HepG2 (cell line): ENCODE measurements at regions not wholly inside any gene's neighbourhood (a gene's known extent, or its start where the extent isn't known, plus 50 kb on each side); places are given as distances from the start of the nearest gene placed in this dataset.

ENCODE experiments used
- ATF1 ChIP-seq: IDR thresholded peaks from 2 replicates; pipeline ENCODE4 v1.6.1; 2016; ENCODE audit warnings: mild to moderate bottlenecking, control low read depth
- ATF7 ChIP-seq, 2 experiments: fragments of 450-650 bp in 1 of 2; sonication (generic) in 1 of 2; formaldehyde crosslinking in 1 of 2; IDR thresholded peaks; 2 replicates each; pipeline versions ENCODE4 v1.4.0 to v1.6.1; 2016 to 2020; ENCODE audit warnings: antibody characterized with exemption in 1 of 2, mild to moderate bottlenecking in 1 of 2, missing genetic modification reagents in 1 of 2
- CREB3 ChIP-seq: sonication (generic); formaldehyde crosslinking; IDR thresholded peaks from 2 replicates; pipeline ENCODE4 v1.5.0; 2020; ENCODE audit warnings: missing genetic modification reagents
- CTCF ChIP-seq: sonication (generic); formaldehyde crosslinking; IDR thresholded peaks from 2 replicates; pipeline ENCODE4 v1.5.0; 2020; ENCODE audit warnings: mild to moderate bottlenecking, missing genetic modification reagents, moderate library complexity
- HOXD1 ChIP-seq: sonication (generic); formaldehyde crosslinking; IDR thresholded peaks from 2 replicates; pipeline ENCODE4 v1.5.0; 2020; ENCODE audit warnings: missing genetic modification reagents
- KLF12 ChIP-seq: sonication (generic); formaldehyde crosslinking; IDR thresholded peaks from 2 replicates; pipeline ENCODE4 v1.4.0; 2020; ENCODE audit warnings: missing genetic modification reagents, borderline replicate concordance
- MATR3 ChIP-seq: sonication (generic); formaldehyde crosslinking; IDR thresholded peaks from 2 replicates; pipeline ENCODE4 v1.4.0; 2020; ENCODE audit warnings: missing genetic modification reagents
- NFE2L2 ChIP-seq: fragments of 150-350 bp; IDR thresholded peaks from 2 replicates; pipeline ENCODE4 v1.6.1; 2014; ENCODE audit warnings: low read length
- STAG1 ChIP-seq: sonication (generic); formaldehyde crosslinking; IDR thresholded peaks from 2 replicates; pipeline ENCODE4 v1.4.0; 2020; ENCODE audit warnings: missing genetic modification reagents
- ZFP90 ChIP-seq: sonication (generic); formaldehyde crosslinking; IDR thresholded peaks from 2 replicates; pipeline ENCODE4 v1.8.0; 2022; ENCODE audit warnings: missing genetic modification reagents, mild to moderate bottlenecking, inconsistent platforms, borderline replicate concordance
- ZNF280D ChIP-seq: sonication (generic); formaldehyde crosslinking; IDR thresholded peaks from 2 replicates; pipeline ENCODE4 v1.5.1; 2020; ENCODE audit warnings: mild to moderate bottlenecking, missing genetic modification reagents
- ZNF790 ChIP-seq: sonication (generic); formaldehyde crosslinking; IDR thresholded peaks from 2 replicates; pipeline ENCODE4 v1.8.0; 2022; ENCODE audit warnings: missing genetic modification reagents, mild to moderate bottlenecking, borderline replicate concordance

- peak; percentile 79 for TF ChIP-seq STAG1
- no peak for TF ChIP-seq HOXD1
- 0 out of 2 replicates have a peak, but pooled peaks have one; percentile 12 for TF ChIP-seq NFE2L2
- peak; percentile 31; the same call in 1 of the 2 replicates for TF ChIP-seq ATF1
- TF ChIP-seq CTCF (CRISPR knock-in tag): peak; percentile 58
- no peak for TF ChIP-seq ZFP90
- no peak for TF ChIP-seq CREB3 (CRISPR knock-in tag)
- no peak for TF ChIP-seq ZNF790 (CRISPR knock-in tag)
- TF ChIP-seq MATR3 (CRISPR knock-in tag): no peak
- TF ChIP-seq KLF12: no peak
- TF ChIP-seq ATF7 (IDR thresholded peaks at IDR 0.05): 0 out of 2 replicates have a peak, but pooled peaks have one; percentile 7
- no peak for TF ChIP-seq ATF7 (CRISPR knock-in tag; IDR thresholded peaks at IDR 0.05)
- no peak for TF ChIP-seq ZNF280D (CRISPR knock-in tag)
- TF ChIP-seq, all 625 proteins: peak for 13
These were observed 62.9 kb upstream of the PSMA6 start (continued) for GRCh38 chr14:35229084-35229791.
